ENCODE measurements at regions not wholly inside any gene's neighbourhood (a gene's known extent, or its start where the extent isn't known, plus 50 kb on each side); places are given as distances from the start of the nearest gene placed in this dataset.

DNA sequence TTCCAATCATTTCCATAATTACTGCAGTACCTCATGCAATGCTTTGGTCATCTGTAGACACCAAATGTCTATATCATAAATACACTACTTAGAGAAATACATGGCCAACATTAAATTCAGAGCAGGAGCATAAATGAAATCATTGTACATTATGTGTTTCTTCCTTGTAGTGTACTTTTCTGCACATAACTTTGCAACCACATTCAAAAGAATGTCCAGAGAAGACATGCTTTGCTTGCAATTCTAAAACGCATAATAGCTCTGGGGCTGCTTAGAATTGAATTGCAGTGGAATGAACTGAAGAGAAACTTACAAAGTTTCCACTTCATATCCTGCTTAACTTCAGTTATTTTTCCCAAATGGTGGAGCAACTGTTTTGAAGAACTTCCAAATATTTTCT, 664.4 kb downstream of the DSC3 start (continued):
- TF ChIP-seq CHD7 (IDR thresholded peaks at IDR 0.05; ENCODE audit: insufficient replicate concordance, low read length) = no peak
- TF ChIP-seq ATF2 (IDR thresholded peaks at IDR 0.05; ENCODE audit: low read length) = no peak
- TF ChIP-seq KDM4A (IDR thresholded peaks at IDR 0.05; ENCODE audit: low read depth, low read length, severe bottlenecking) = no peak
